GM06990 (cell line): ENCODE measurements at regions not wholly inside any gene's neighbourhood (a gene's known extent, or its start where the extent isn't known, plus 50 kb on each side); places are given as distances from the start of the nearest gene placed in this dataset.

ENCODE experiments used
- DNase-seq: peaks from one replicate; pipeline ENCODE4 v3.0.0-alpha.2; 2011; ENCODE audit not compliant: insufficient read length; ENCODE audit errors: extremely low read depth
- H3K27me3 ChIP-seq: replicated peaks from 2 replicates; pipeline ENCODE4 v1.6.0; 2011; ENCODE audit warnings: low read length; ENCODE audit not compliant: control insufficient read depth, insufficient read depth
- H3K36me3 ChIP-seq: 2 replicates; pipeline ENCODE4 v1.5.1; 2011; ENCODE audit warnings: low read length; ENCODE audit not compliant: control insufficient read depth, insufficient read depth
- H3K4me3 ChIP-seq: replicated peaks from 2 replicates; pipeline ENCODE4 v1.5.1; 2011; ENCODE audit warnings: low read depth, mild to moderate bottlenecking, control low read depth, low read length
- CTCF ChIP-seq: IDR thresholded peaks from 2 replicates; pipeline ENCODE4 v1.5.1; 2011; ENCODE audit warnings: low read length, control low read depth, mild to moderate bottlenecking, inconsistent platforms; ENCODE audit not compliant: insufficient read depth, poor library complexity, severe bottlenecking

GRCh38 chr16:51707666-51708065 is 556.6 kb upstream of the SALL1 start:
- Histone ChIP-seq H3K27me3 (no peaks in the 10 kb centered on the region), H3K36me3 (no peaks in the 10 kb centered on the region), H3K4me3 (no peak overlapping the region)
- DNase-seq: no peak
- TF ChIP-seq CTCF: no peak

- DNase-seq: no peak
- TF ChIP-seq CTCF: no peak
- Histone ChIP-seq H3K27me3 (no peaks in the 10 kb centered on the region), H3K36me3 (no peaks in the 10 kb centered on the region), H3K4me3 (no peak overlapping the region)
Measured at GRCh38 chr16:51705142-51705541, 554.1 kb upstream of the SALL1 start.

- H3K36me3 ChIP-seq: no peaks in the 10 kb centered on the region
- DNase-seq: no peak
Measured at GRCh38 chr16:51701025-51701424, 550.0 kb upstream of the SALL1 start.

GRCh38 chr16:51699686-51700396 is 548.8 kb upstream of the SALL1 start:
- no peak for TF ChIP-seq CTCF
- Histone ChIP-seq H3K4me3 (no peak overlapping the region), H3K36me3 (no peaks in the 10 kb centered on the region), H3K27me3 (no peaks in the 10 kb centered on the region)
- no peak for DNase-seq

More at GRCh38 chr16:51701025-51701424, 550.0 kb upstream of the SALL1 start:
- no peak for TF ChIP-seq CTCF
- no peak overlapping the region for H3K4me3 ChIP-seq
- H3K27me3 ChIP-seq: no peaks in the 10 kb centered on the region

GRCh38 chr16:51698647-51699046 is 547.6 kb upstream of the SALL1 start:
- Histone ChIP-seq H3K36me3 (no peaks in the 10 kb centered on the region), H3K4me3 (no peak overlapping the region), H3K27me3 (no peaks in the 10 kb centered on the region)
- no peak for TF ChIP-seq CTCF
- DNase-seq: no peak

GRCh38 chr16:51697454-51697853 is 546.4 kb upstream of the SALL1 start:
- no peak for DNase-seq
- Histone ChIP-seq H3K36me3 (no peaks in the 10 kb centered on the region), H3K4me3 (no peak overlapping the region), H3K27me3 (no peaks in the 10 kb centered on the region)
- no peak for TF ChIP-seq CTCF
